Cardiac fibroblast (primary cell): ENCODE measurements at regions not wholly inside any gene's neighbourhood (a gene's known extent, or its start where the extent isn't known, plus 50 kb on each side); places are given as distances from the start of the nearest gene placed in this dataset.
"Not testable (repeated sequence)": the region's sequence is repeated elsewhere in the genome, so short reads cannot be mapped to it uniquely, and the experiment has no call there.

Source experiments
- DNase-seq, 2 donors: peaks; one replicate each; pipeline versions ENCODE4 v3.0.0 to v3.0.0-alpha.2; 2010; ENCODE audit warnings: low read depth in 2 of 2
- H3K4me3 ChIP-seq, 2 donors: replicated peaks in 1 of 2; 1 replicate in 1 of 2; 2 replicates in 1 of 2; pipeline ENCODE4 v1.5.1; 2011; ENCODE audit warnings: low read depth in 2 of 2, low read length in 2 of 2, mild to moderate bottlenecking in 2 of 2, moderate library complexity in 1 of 2
- TF ChIP-seq, protein P1 (sequence below): IDR thresholded peaks from one replicate; pipeline ENCODE4 v1.5.1; 2011; ENCODE audit warnings: low read depth, mild to moderate bottlenecking, low read length, inconsistent platforms

GRCh38 chr14:106474261-106475028 lies 948.1 kb downstream of the TMEM121 start:
- not testable (repeated sequence) for H3K4me3 ChIP-seq, DNase-seq

GRCh38 chr14:106475214-106475613 lies 948.8 kb downstream of the TMEM121 start:
- not testable (repeated sequence) for DNase-seq, H3K4me3 ChIP-seq

DNA sequence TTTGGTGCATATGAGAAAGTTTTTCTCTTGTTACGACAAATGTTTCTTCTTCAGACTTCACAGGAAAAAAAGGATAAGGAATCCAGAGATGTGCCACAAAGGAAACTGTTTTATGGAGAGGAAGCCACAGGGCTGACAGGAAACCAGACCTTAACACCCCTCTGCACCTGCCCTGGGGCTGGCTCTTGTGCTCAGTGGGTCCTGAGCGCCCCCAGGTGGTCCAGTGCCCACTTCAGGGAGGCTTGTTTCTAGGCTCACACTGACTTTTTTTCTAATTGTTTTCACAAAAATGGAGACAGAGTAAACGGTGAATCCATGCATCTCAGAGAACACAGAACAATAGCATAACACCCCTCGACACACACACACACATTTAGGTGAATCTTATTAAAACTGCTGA lies 951.2 kb downstream of the TMEM121 start:
- not testable (repeated sequence) for H3K4me3 ChIP-seq, DNase-seq

DNA sequence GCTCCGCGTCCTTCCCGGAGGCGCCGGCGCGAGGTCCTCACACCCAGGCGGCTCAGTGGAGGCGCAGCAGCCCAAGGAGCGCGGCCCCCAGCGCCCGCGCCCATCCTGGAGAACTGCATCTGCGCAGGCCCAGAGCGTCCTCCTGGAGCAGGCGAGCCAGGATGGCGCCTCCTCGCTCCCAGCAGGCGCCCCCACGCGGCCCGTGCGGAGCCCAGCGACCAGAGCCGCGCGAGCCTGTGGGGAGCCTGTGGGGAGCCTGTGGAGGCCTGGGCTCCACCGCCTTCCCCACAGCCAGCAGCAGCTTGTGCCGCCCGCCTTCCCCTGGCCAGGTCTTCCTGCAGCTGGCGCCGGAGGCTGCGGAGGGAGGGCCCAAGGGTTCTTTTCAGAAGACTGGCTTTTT lies 953.9 kb downstream of the TMEM121 start:
- not testable (repeated sequence) for H3K4me3 ChIP-seq, DNase-seq

DNA sequence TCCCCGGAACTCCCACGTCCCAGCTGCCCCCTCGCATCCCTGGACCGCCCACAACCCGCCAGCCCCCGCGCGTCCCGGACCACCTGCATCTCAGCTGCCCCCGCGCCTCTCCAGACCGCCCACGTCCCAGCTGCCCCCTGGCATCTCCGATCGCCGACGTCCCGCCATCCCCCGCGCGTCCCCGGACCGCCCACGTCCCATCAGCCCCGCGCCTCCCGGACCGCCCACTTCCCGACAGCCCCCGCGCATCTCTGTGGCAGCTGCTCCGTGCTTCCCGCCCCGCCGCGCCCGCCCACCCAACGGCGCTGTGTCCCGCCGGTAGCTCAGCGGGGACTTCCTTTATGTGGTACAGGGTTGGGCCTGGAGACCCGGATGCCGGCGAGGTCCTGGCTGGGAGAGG lies 955.8 kb downstream of the TMEM121 start:
- DNase-seq, H3K4me3 ChIP-seq: not testable (repeated sequence)

GRCh38 chr14:106487600-106487999 lies 961.2 kb downstream of the TMEM121 start:
- TF ChIP-seq, protein P1, sequence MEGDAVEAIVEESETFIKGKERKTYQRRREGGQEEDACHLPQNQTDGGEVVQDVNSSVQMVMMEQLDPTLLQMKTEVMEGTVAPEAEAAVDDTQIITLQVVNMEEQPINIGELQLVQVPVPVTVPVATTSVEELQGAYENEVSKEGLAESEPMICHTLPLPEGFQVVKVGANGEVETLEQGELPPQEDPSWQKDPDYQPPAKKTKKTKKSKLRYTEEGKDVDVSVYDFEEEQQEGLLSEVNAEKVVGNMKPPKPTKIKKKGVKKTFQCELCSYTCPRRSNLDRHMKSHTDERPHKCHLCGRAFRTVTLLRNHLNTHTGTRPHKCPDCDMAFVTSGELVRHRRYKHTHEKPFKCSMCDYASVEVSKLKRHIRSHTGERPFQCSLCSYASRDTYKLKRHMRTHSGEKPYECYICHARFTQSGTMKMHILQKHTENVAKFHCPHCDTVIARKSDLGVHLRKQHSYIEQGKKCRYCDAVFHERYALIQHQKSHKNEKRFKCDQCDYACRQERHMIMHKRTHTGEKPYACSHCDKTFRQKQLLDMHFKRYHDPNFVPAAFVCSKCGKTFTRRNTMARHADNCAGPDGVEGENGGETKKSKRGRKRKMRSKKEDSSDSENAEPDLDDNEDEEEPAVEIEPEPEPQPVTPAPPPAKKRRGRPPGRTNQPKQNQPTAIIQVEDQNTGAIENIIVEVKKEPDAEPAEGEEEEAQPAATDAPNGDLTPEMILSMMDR, result no peak
- H3K4me3 ChIP-seq, result no peak overlapping the region
- DNase-seq, result no peak

- DNase-seq, result no peak
- H3K4me3 ChIP-seq, result no peak overlapping the region
- TF ChIP-seq, protein P1, result no peak
Measured at GRCh38 chr14:106488291-106488690, 961.9 kb downstream of the TMEM121 start.

DNA sequence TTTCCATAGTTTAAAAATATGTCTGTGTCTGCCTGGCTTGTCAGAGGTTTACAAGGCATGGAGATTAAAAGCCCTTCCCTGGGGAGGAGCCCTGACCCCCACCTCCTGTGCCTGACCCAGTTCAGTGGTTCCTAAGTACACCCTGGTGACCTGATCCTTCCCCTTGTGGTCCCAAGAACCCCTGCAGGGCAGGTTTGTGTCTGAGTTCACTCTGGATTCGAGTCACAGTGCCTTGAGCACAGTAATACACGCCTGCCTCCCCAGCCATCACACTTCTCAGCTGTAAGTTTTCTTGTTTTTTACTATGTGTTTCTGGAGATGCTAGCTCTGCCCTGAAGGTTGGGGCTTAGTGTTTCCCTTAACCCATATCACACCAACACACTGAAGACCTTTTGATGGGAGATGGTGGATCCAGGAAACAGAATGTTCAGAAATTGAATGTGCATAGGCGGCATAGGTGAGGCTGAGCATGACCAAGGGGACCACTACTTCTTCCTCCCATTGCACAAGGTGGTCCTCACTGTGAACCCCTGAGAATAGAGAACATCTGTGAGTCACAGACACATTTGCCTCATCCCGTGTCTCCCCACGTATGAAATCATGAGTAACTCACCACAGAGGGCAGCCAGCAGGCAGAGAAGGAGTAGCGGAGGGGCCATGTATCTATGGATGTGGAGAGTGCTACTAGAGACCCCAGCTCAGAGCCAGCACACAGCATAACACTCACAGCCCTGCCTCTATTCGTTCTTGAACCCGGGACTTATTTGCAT lies 962.9 kb downstream of the TMEM121 start:
- no peak for DNase-seq
- no peak overlapping the region for H3K4me3 ChIP-seq
- TF ChIP-seq, protein P1, result no peak

DNA sequence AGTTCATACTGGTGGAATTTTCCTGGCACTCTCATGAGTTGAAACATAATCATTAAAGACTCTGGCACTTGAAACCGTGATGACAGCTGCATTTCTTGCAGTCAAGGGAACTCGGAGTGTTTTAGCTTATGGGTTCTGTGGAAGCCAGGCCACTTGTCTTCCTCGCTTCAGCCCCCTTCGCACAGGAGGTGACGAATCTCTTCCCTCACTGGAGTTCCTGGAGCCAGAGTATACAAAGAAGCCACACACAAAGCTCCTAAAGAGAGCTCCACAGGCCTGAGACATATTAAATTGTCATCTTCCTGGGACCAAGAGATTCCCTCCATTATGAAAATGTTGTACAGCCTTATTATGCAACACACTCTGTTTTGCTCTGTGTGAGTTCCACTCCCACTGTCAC lies 964.1 kb downstream of the TMEM121 start:
- TF ChIP-seq, protein P1, result no peak
- H3K4me3 ChIP-seq, result no peak overlapping the region
- DNase-seq, result no peak
